Spleen (tissue), 11 donors: ENCODE measurements at regions not wholly inside any gene's neighbourhood (a gene's known extent, or its start where the extent isn't known, plus 50 kb on each side); places are given as distances from the start of the nearest gene placed in this dataset.

ENCODE experiments used
- DNase-seq: peaks from one replicate; pipeline ENCODE4 v3.0.0-alpha.2; 2020
- H3K27ac ChIP-seq, 8 donors: fragments of 200-600 bp; sonication (generic) in 7 of 8; 1 replicate in 4 of 8; 2 replicates in 4 of 8; pipeline versions ENCODE4 v1.5.0 to v1.8.0; 2016 to 2021; ENCODE audit warnings: inconsistent platforms in 4 of 8, mild to moderate bottlenecking in 4 of 8, moderate library complexity in 1 of 8
- H3K27me3 ChIP-seq, 7 donors: fragments of 200-600 bp; sonication (generic) in 6 of 7; replicated peaks in 1 of 7; 1 replicate in 4 of 7; 2 replicates in 3 of 7; pipeline versions ENCODE4 v1.5.0 to v1.8.0; 2016 to 2021; ENCODE audit warnings: inconsistent platforms in 3 of 7, mild to moderate bottlenecking in 1 of 7
- H3K36me3 ChIP-seq, 6 donors: fragments of 200-600 bp; sonication (generic) in 5 of 6; 1 replicate in 4 of 6; 2 replicates in 2 of 6; pipeline versions ENCODE4 v1.5.0 to v1.8.0; 2016 to 2021; ENCODE audit warnings: inconsistent platforms in 2 of 6
- H3K4me1 ChIP-seq, 6 donors: fragments of 200-600 bp; sonication (generic) in 5 of 6; 1 replicate in 3 of 6; 2 replicates in 3 of 6; pipeline versions ENCODE4 v1.5.0 to v1.8.0; 2016 to 2021; ENCODE audit warnings: inconsistent platforms in 3 of 6
- H3K4me3 ChIP-seq, 8 donors: fragments of 200-600 bp; sonication (generic) in 7 of 8; 1 replicate in 4 of 8; 2 replicates in 4 of 8; pipeline versions ENCODE4 v1.5.0 to v1.8.0; 2016 to 2021; ENCODE audit warnings: inconsistent platforms in 4 of 8, mild to moderate bottlenecking in 4 of 8, moderate library complexity in 2 of 8
- H3K9me3 ChIP-seq, 8 donors: fragments of 200-600 bp; sonication (generic) in 7 of 8; 1 replicate in 4 of 8; 2 replicates in 4 of 8; pipeline versions ENCODE4 v1.5.0 to v1.8.0; 2016 to 2021; ENCODE audit warnings: inconsistent platforms in 4 of 8
- POLR2A ChIP-seq, 3 donors: fragments of 450-650 bp; IDR thresholded peaks; one replicate each; pipeline ENCODE4 v1.5.1; 2017; ENCODE audit warnings: antibody characterized with exemption in 3 of 3, mild to moderate bottlenecking in 1 of 3
- POLR2AphosphoS5 ChIP-seq, 3 donors: sonication (generic); formaldehyde crosslinking; IDR thresholded peaks; one replicate each; pipeline ENCODE4 v1.5.1; 2017; ENCODE audit warnings: antibody characterized with exemption in 3 of 3
- WGBS, 5 donors: extraction: QIAGEN DNeasy Blood & Tissue Kit in 3 of 5; methylation state at CpG; one replicate each; pipeline versions ENCODE4 v1.1.5 to v1.1.7; 2013 to 2018; 5-methylcytosine and 5-hydroxymethylcytosine counted together
- intact Hi-C: fragments of 100-400 bp; cut with DNase I; formaldehyde crosslinking; loops from one replicate; pipeline ENCODE4 v1.15.0; 2023; ENCODE audit warnings: low total_unique reads
- TF ChIP-seq, protein P1 (sequence below), 11 experiments: fragments of 200-600 bp in 7 of 11; fragments of 450-650 bp in 4 of 11; sonication (generic) in 4 of 11; IDR thresholded peaks in 8 of 11; conservative IDR thresholded peaks in 3 of 11; 1 replicate in 7 of 11; 2 replicates in 4 of 11; pipeline versions ENCODE4 v1.4.0 to v1.8.0; 2016 to 2021; ENCODE audit warnings: antibody characterized with exemption in 11 of 11, inconsistent platforms in 4 of 11, mild to moderate bottlenecking in 1 of 11
- donor health status: healthy with polysubstance abuse.
- donor health status: DM: no; HTN: no; CAD: no; lungs with moderate emphysema.
- donor health status: DM: no; HTN: no; CAD: no.
- donor health status: Bipolar disorder and iron deficiency.
- donor health status: healthy.
- donor health status: DM: no; HTN: no; CAD: no.
- donor health status: DM: yes; HTN: yes; CAD: no.

DNA sequence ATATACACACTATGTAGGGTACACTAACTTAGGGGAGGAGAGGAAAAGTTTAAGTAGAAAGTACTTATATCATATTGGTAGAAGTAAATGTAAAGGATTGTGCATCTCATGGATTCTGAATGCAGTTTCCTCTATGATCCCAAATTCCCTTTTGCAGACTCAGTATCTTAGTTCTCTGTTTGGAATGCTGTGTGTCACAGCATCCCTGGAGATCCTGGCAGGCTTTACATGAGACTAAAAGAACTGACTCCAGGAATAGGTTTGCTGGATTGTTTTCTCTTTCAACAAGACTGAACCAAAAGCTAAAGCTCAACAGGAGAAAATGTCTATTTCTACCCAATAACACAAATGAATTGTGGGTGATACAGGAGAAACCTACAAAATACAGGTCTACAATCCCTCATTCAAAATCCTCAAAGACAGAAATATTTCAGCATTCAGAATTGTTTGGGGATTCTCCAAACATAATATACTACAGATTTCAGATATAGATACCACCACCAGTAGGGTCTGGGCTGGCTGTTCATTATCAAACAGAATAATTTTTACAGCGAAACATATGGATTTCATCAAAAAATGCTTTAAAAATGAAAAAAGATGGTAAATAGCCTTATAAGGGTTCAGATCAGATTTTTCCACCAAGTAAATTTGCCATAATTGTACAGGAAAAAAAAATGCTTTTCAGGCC, 324.7 kb upstream of the GRAMD2B start:
- Histone ChIP-seq H3K27me3 (no peaks in the 10 kb centered on the region), H3K27ac (no peak overlapping the region), H3K9me3 (peaks cover 0 to 7% (median 0%) of the 10 kb centered on the region in 8 donors), H3K36me3 (no peaks in the 10 kb centered on the region), H3K4me3 (no peak overlapping the region), H3K4me1 (no peaks in the 10 kb centered on the region)
- 88 to 100% (median 92%) methylated on average over 1 of the region's 1 CpG for WGBS, 5 donors
- no peak for DNase-seq
- intact Hi-C loops, result no loop called here
- TF ChIP-seq POLR2AphosphoS5 (IDR thresholded peaks at IDR 0.05), result no peak
- TF ChIP-seq POLR2A (IDR thresholded peaks at IDR 0.05), result no peak
- TF ChIP-seq, protein P1, sequence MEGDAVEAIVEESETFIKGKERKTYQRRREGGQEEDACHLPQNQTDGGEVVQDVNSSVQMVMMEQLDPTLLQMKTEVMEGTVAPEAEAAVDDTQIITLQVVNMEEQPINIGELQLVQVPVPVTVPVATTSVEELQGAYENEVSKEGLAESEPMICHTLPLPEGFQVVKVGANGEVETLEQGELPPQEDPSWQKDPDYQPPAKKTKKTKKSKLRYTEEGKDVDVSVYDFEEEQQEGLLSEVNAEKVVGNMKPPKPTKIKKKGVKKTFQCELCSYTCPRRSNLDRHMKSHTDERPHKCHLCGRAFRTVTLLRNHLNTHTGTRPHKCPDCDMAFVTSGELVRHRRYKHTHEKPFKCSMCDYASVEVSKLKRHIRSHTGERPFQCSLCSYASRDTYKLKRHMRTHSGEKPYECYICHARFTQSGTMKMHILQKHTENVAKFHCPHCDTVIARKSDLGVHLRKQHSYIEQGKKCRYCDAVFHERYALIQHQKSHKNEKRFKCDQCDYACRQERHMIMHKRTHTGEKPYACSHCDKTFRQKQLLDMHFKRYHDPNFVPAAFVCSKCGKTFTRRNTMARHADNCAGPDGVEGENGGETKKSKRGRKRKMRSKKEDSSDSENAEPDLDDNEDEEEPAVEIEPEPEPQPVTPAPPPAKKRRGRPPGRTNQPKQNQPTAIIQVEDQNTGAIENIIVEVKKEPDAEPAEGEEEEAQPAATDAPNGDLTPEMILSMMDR (IDR thresholded peaks at IDR 0.05 in 8 of 11, conservative IDR thresholded peaks at IDR 0.05 in 3 of 11), result no peak

DNA sequence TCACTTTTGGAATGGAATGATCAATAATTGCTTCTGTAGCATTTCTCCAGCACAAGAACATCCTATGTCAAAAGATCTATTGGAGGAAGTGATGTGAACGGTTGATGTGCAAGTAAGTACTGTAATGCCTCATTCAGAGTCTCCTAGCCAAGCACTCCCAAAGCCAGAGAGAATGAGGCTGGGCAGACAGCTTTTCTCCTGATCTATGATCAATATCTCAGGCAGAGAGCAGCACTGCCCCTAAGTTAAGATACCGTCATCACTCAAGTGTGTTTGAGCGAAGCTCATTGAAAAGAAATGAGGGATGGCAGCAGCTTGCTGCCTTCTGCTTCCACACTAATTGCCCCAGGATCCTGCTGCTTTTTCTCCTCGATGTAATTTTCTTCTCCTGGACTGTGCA, 324.1 kb upstream of the GRAMD2B start:
- no peaks in the 10 kb centered on the region for H3K4me1 ChIP-seq
- no peak for DNase-seq
- intact Hi-C loops, result no loop called here
- H3K4me3 ChIP-seq, result no peak overlapping the region
- H3K27me3 ChIP-seq, result no peaks in the 10 kb centered on the region
- no peak overlapping the region for H3K27ac ChIP-seq
- peaks cover 0 to 7% (median 0%) of the 10 kb centered on the region in 8 donors for H3K9me3 ChIP-seq
- 80 to 89% (median 84%) methylated on average over 4 of the region's 4 CpGs for WGBS, 5 donors
- H3K36me3 ChIP-seq, result no peaks in the 10 kb centered on the region
- TF ChIP-seq POLR2A (IDR thresholded peaks at IDR 0.05), result no peak
- TF ChIP-seq, protein P1 (IDR thresholded peaks at IDR 0.05 in 8 of 11, conservative IDR thresholded peaks at IDR 0.05 in 3 of 11), result no peak
- TF ChIP-seq POLR2AphosphoS5 (IDR thresholded peaks at IDR 0.05), result no peak

DNA sequence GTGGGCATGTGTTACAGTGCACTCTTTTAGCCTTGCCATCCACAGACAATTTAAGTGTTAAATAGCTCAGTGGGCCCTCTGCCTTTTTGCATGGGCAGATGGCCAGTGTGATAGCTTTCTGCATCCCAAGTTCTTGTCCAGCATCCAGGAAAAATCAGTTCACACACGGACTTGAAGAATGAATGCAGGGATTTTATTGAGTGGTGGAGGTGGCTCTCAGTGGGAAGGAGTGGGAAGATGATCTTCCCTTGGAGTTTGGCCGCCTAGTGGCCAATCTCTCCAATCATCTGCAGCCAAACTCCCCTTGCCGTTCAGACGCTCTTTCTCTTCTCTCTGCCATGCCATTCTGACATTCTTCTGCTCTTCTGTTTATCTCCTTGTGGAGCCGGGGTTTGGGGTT, 322.4 kb upstream of the GRAMD2B start:
- intact Hi-C loops, result no loop called here
- 54 to 76% (median 70%) methylated on average over 5 of the region's 5 CpGs for WGBS, 5 donors
- Histone ChIP-seq H3K9me3 (peaks cover 0 to 7% (median 0%) of the 10 kb centered on the region in 8 donors), H3K27me3 (no peaks in the 10 kb centered on the region), H3K27ac (no peak overlapping the region), H3K36me3 (no peaks in the 10 kb centered on the region), H3K4me1 (no peaks in the 10 kb centered on the region), H3K4me3 (no peak overlapping the region)
- DNase-seq, result no peak
- TF ChIP-seq, protein P1 (IDR thresholded peaks at IDR 0.05 in 8 of 11, conservative IDR thresholded peaks at IDR 0.05 in 3 of 11), result no peak
- no peak for TF ChIP-seq POLR2A (IDR thresholded peaks at IDR 0.05)
- TF ChIP-seq POLR2AphosphoS5 (IDR thresholded peaks at IDR 0.05), result no peak

DNA sequence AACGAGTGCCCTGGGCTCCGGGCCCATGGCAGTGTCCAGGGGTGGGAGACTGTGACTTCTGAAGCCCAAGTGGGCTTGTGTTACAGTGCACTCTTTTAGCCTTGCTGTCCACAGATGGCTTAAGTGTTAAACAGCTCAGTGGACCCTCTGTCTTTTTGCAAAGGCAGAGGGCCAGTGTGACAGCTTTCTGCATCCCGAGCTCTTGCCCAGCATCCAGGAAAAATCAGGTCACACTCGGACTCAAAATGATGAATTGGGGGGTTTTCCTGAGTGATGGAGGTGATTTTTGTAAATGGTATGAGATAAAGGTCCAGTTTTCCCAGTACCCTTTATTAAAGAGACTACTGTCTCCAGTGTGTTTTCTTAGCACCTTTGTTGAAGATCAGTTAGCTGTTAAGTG, 321.3 kb upstream of the GRAMD2B start:
- intact Hi-C loops, result no loop called here
- 74 to 89% (median 79%) methylated on average over 4 of the region's 4 CpGs for WGBS, 5 donors

More for the DNA sequence above, 321.3 kb upstream of the GRAMD2B start:
- H3K27me3 ChIP-seq, result no peaks in the 10 kb centered on the region
- H3K27ac ChIP-seq, result no peak overlapping the region
- H3K36me3 ChIP-seq, result no peaks in the 10 kb centered on the region
- H3K9me3 ChIP-seq, result peaks cover 0 to 7% (median 0%) of the 10 kb centered on the region in 8 donors
- H3K4me1 ChIP-seq, result no peaks in the 10 kb centered on the region
- no peak for DNase-seq
- H3K4me3 ChIP-seq, result no peak overlapping the region
- TF ChIP-seq POLR2AphosphoS5 (IDR thresholded peaks at IDR 0.05), result no peak
- TF ChIP-seq, protein P1 (IDR thresholded peaks at IDR 0.05 in 8 of 11, conservative IDR thresholded peaks at IDR 0.05 in 3 of 11), result no peak
- TF ChIP-seq POLR2A (IDR thresholded peaks at IDR 0.05), result no peak
